ENCODE measurements at regions not wholly inside any gene's neighbourhood (a gene's known extent, or its start where the extent isn't known, plus 50 kb on each side); places are given as distances from the start of the nearest gene placed in this dataset.

- TF ChIP-seq CTCF (IDR thresholded peaks at IDR 0.05 in 8 of 11, conservative IDR thresholded peaks at IDR 0.05 in 3 of 11) (no peak), POLR2A (IDR thresholded peaks at IDR 0.05) (no peak)
Measured at GRCh38 chr6:71228461-71229041, 60.1 kb upstream of the OGFRL1 start.
